Loucy (cell line): ENCODE measurements at regions not wholly inside any gene's neighbourhood (a gene's known extent, or its start where the extent isn't known, plus 50 kb on each side); places are given as distances from the start of the nearest gene placed in this dataset.

ENCODE experiments used
- H2AFZ ChIP-seq: fragments of 200-600 bp; sonication (generic); 2 replicates; pipeline ENCODE4 v1.6.0; 2016; ENCODE audit warnings: antibody characterized with exemption, mild to moderate bottlenecking, low read length, moderate library complexity
- H3F3A ChIP-seq: fragments of 200-600 bp; 2 replicates; pipeline ENCODE4 v1.6.0; 2016; ENCODE audit warnings: antibody characterized with exemption, low read depth, mild to moderate bottlenecking
- H3K27me3 ChIP-seq: fragments of 200-600 bp; sonication (generic); 2 replicates; pipeline ENCODE4 v1.6.1; 2014; ENCODE audit warnings: low read length, mild to moderate bottlenecking; ENCODE audit not compliant: insufficient read depth, poor library complexity, severe bottlenecking
- H3K36me3 ChIP-seq: fragments of 200-600 bp; sonication (generic); 2 replicates; pipeline ENCODE4 v1.6.1; 2016; ENCODE audit warnings: low read length; ENCODE audit not compliant: insufficient read depth
- H3K4me1 ChIP-seq: fragments of 200-600 bp; sonication (generic); 2 replicates; pipeline ENCODE4 v1.5.1; 2014; ENCODE audit warnings: low read length, mild to moderate bottlenecking; ENCODE audit not compliant: insufficient read depth, poor library complexity, severe bottlenecking
- H3K4me2 ChIP-seq: fragments of 200-600 bp; sonication (generic); 2 replicates; pipeline ENCODE4 v1.6.0; 2014; ENCODE audit warnings: antibody characterized with exemption, low read length, low read depth, mild to moderate bottlenecking; ENCODE audit not compliant: poor library complexity, severe bottlenecking
- H3K4me3 ChIP-seq: fragments of 200-600 bp; sonication (generic); 2 replicates; pipeline ENCODE4 v1.5.1; 2014; ENCODE audit warnings: low read length, mild to moderate bottlenecking, mixed read lengths; ENCODE audit not compliant: poor library complexity, severe bottlenecking
- H3K79me2 ChIP-seq: fragments of 200-600 bp; sonication (generic); 2 replicates; pipeline ENCODE4 v1.6.1; 2014; ENCODE audit warnings: low read length; ENCODE audit not compliant: insufficient read depth
- H3K9ac ChIP-seq: fragments of 200-600 bp; sonication (generic); 2 replicates; pipeline ENCODE4 v1.6.0; 2014; ENCODE audit warnings: mild to moderate bottlenecking, low read depth, low read length, moderate library complexity; ENCODE audit not compliant: poor library complexity, severe bottlenecking
- H3K9me2 ChIP-seq: fragments of 200-600 bp; sonication (generic); replicated peaks from 2 replicates; pipeline ENCODE4 v1.6.1; 2016; ENCODE audit warnings: low read depth, low read length, mixed read lengths
- H3K9me3 ChIP-seq: fragments of 200-600 bp; sonication (generic); 2 replicates; pipeline ENCODE4 v1.6.1; 2014; ENCODE audit warnings: mild to moderate bottlenecking, antibody characterized with exemption, low read length, low read depth; ENCODE audit not compliant: insufficient read depth
- H4K20me1 ChIP-seq: fragments of 200-600 bp; sonication (generic); 2 replicates; pipeline ENCODE4 v1.6.0; 2014; ENCODE audit warnings: antibody characterized with exemption, low read length, mild to moderate bottlenecking; ENCODE audit not compliant: insufficient read depth, poor library complexity, severe bottlenecking
- CTCF ChIP-seq: fragments of 200-600 bp; sonication (generic); conservative IDR thresholded peaks from 2 replicates; pipeline ENCODE4 v1.5.1; 2014; ENCODE audit warnings: mild to moderate bottlenecking, antibody characterized with exemption, low read length
- EZH2phosphoT487 ChIP-seq: fragments of 200-600 bp; IDR thresholded peaks from 2 replicates; pipeline ENCODE4 v1.6.1; 2018; ENCODE audit warnings: antibody characterized with exemption, mild to moderate bottlenecking, moderate library complexity, borderline replicate concordance

GRCh38 chr4:161148051-161148450 lies 1015.7 kb downstream of the FSTL5 start:
- Histone ChIP-seq H3K9ac (no peak overlapping the region), H3K4me1 (no peaks in the 10 kb centered on the region), H3K9me2 (no peaks in the 10 kb centered on the region), H3K4me3 (no peak overlapping the region), H2AFZ (no peak overlapping the region), H3K4me2 (no peak overlapping the region), H3F3A (no peaks in the 10 kb centered on the region), H3K79me2 (no peaks in the 10 kb centered on the region), H3K9me3 (no peaks in the 10 kb centered on the region), H4K20me1 (no peaks in the 10 kb centered on the region), H3K27me3 (no peaks in the 10 kb centered on the region), H3K36me3 (no peaks in the 10 kb centered on the region)
- TF ChIP-seq CTCF = no peak
- TF ChIP-seq EZH2phosphoT487 = no peak

- Histone ChIP-seq H3K9me2 (no peaks in the 10 kb centered on the region; the same call in 1 of the 2 replicates), H2AFZ (no peak overlapping the region), H3K36me3 (no peaks in the 10 kb centered on the region), H3K9ac (no peak overlapping the region), H3K4me3 (no peak overlapping the region), H3K27me3 (no peaks in the 10 kb centered on the region), H3F3A (no peaks in the 10 kb centered on the region), H3K4me1 (no peaks in the 10 kb centered on the region), H3K79me2 (no peaks in the 10 kb centered on the region), H3K4me2 (no peak overlapping the region), H3K9me3 (no peaks in the 10 kb centered on the region), H4K20me1 (no peaks in the 10 kb centered on the region)
- TF ChIP-seq EZH2phosphoT487 = no peak
- no peak for TF ChIP-seq CTCF
Measured at GRCh38 chr4:161143375-161143774, 1020.4 kb downstream of the FSTL5 start.

- Histone ChIP-seq H3K79me2 (no peaks in the 10 kb centered on the region), H3K36me3 (no peaks in the 10 kb centered on the region)
- TF ChIP-seq EZH2phosphoT487 = no peak
- no peak for TF ChIP-seq CTCF
Measured at GRCh38 chr4:161134795-161135194, 1029.0 kb downstream of the FSTL5 start.

More at GRCh38 chr4:161134795-161135194, 1029.0 kb downstream of the FSTL5 start:
- H3K9me2 ChIP-seq = no peaks in the 10 kb centered on the region; the same call in 1 of the 2 replicates
- H4K20me1 ChIP-seq = no peaks in the 10 kb centered on the region
- no peak overlapping the region for H2AFZ ChIP-seq
- H3K4me3 ChIP-seq = no peak overlapping the region
- H3K27me3 ChIP-seq = no peaks in the 10 kb centered on the region
- H3K4me1 ChIP-seq = no peaks in the 10 kb centered on the region
- H3K4me2 ChIP-seq = no peak overlapping the region
- H3K9ac ChIP-seq = no peak overlapping the region
- no peaks in the 10 kb centered on the region; the same call in 1 of the 2 replicates for H3K9me3 ChIP-seq
- no peaks in the 10 kb centered on the region for H3F3A ChIP-seq
